ENCODE measurements at regions not wholly inside any gene's neighbourhood (a gene's known extent, or its start where the extent isn't known, plus 50 kb on each side); places are given as distances from the start of the nearest gene placed in this dataset.

- 89% methylated on average over 3 of the region's 3 CpGs for WGBS
Observed at GRCh38 chr15:97623091-97623661, 337.3 kb upstream of the ARRDC4 start.

GRCh38 chr15:97627634-97628033 lies 332.9 kb upstream of the ARRDC4 start:
- no peaks in the 10 kb centered on the region; the same call in 1 of the 2 replicates for H3K9me3 ChIP-seq (ENCODE audit: insufficient read depth, low read depth, low read length)
- H3K27ac ChIP-seq (ENCODE audit: low read depth, low read length), result no peak overlapping the region
- H3K36me3 ChIP-seq (ENCODE audit: insufficient read depth, low read length), result no peaks in the 10 kb centered on the region
- no peak overlapping the region for H3K9ac ChIP-seq (ENCODE audit: low read depth, low read length)
- H3K27me3 ChIP-seq (ENCODE audit: insufficient read depth, low read length), result no peaks in the 10 kb centered on the region
- no peaks in the 10 kb centered on the region for H3K4me1 ChIP-seq (ENCODE audit: insufficient read depth, low read length)
- H3K4me3 ChIP-seq (ENCODE audit: low read length), result no peak overlapping the region
- WGBS, result no CpG with 5 or more reads among the region's 1 CpG

More at GRCh38 chr15:97623091-97623661, 337.3 kb upstream of the ARRDC4 start:
- H3K4me3 ChIP-seq (ENCODE audit: low read length), result no peak overlapping the region
- H3K27ac ChIP-seq (ENCODE audit: low read depth, low read length), result no peak overlapping the region
- no peaks in the 10 kb centered on the region for H3K4me1 ChIP-seq (ENCODE audit: insufficient read depth, low read length)
- H3K9me3 ChIP-seq (ENCODE audit: insufficient read depth, low read depth, low read length), result no peaks in the 10 kb centered on the region
- no peak overlapping the region for H3K9ac ChIP-seq (ENCODE audit: low read depth, low read length)
- H3K36me3 ChIP-seq (ENCODE audit: insufficient read depth, low read length), result no peaks in the 10 kb centered on the region
- no peaks in the 10 kb centered on the region for H3K27me3 ChIP-seq (ENCODE audit: insufficient read depth, low read length)

- H3K4me3 ChIP-seq (ENCODE audit: low read length), result no peak overlapping the region
- H3K27ac ChIP-seq (ENCODE audit: low read depth, low read length), result no peak overlapping the region
- H3K27me3 ChIP-seq (ENCODE audit: insufficient read depth, low read length), result no peaks in the 10 kb centered on the region
- no peaks in the 10 kb centered on the region for H3K4me1 ChIP-seq (ENCODE audit: insufficient read depth, low read length)
- no peak overlapping the region for H3K9ac ChIP-seq (ENCODE audit: low read depth, low read length)
- H3K36me3 ChIP-seq (ENCODE audit: insufficient read depth, low read length), result no peaks in the 10 kb centered on the region
- H3K9me3 ChIP-seq (ENCODE audit: insufficient read depth, low read depth, low read length), result no peaks in the 10 kb centered on the region
- WGBS, result 100% methylated on average over 1 of the region's 2 CpGs
Observed at GRCh38 chr15:97645758-97646157, 314.7 kb upstream of the ARRDC4 start.

- Histone ChIP-seq H3K4me3 (ENCODE audit: low read length) (no peak overlapping the region), H3K27ac (ENCODE audit: low read depth, low read length) (no peak overlapping the region), H3K27me3 (ENCODE audit: insufficient read depth, low read length) (peaks cover 22% of the 10 kb centered on the region), H3K9me3 (ENCODE audit: insufficient read depth, low read depth, low read length) (no peaks in the 10 kb centered on the region), H3K9ac (ENCODE audit: low read depth, low read length) (no peak overlapping the region), H3K36me3 (ENCODE audit: insufficient read depth, low read length) (no peaks in the 10 kb centered on the region), H3K4me1 (ENCODE audit: insufficient read depth, low read length) (no peaks in the 10 kb centered on the region)
- WGBS, result 96% methylated on average over 1 of the region's 1 CpG
Observed at GRCh38 chr15:97648728-97649127, 311.8 kb upstream of the ARRDC4 start.

DNA sequence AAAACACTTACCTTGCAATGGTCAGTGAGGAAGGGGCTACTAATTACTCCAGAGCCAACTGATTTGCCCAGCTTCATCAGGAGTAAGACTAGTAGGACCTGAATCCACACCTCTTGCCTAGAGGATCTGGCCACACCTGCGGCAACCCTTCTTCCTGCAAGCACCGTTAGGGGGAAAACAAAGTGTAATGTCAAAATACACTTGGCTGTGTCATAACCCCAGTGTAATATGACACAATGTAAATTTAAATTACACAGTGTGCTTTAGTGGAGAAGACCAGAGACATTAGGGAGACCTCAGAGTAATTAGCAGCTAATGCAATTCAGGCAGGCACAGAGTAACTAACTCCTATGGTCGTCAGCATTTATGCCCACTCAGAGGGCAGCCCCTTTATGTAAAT lies 308.5 kb upstream of the ARRDC4 start:
- Histone ChIP-seq H3K36me3 (ENCODE audit: insufficient read depth, low read length) (no peaks in the 10 kb centered on the region), H3K27me3 (ENCODE audit: insufficient read depth, low read length) (peaks cover 29% of the 10 kb centered on the region), H3K27ac (ENCODE audit: low read depth, low read length) (no peak overlapping the region), H3K9ac (ENCODE audit: low read depth, low read length) (no peak overlapping the region), H3K4me3 (ENCODE audit: low read length) (peak overlapping the region; percentile 61), H3K4me1 (ENCODE audit: insufficient read depth, low read length) (peaks cover 20% of the 10 kb centered on the region), H3K9me3 (ENCODE audit: insufficient read depth, low read depth, low read length) (no peaks in the 10 kb centered on the region)
- 59% methylated on average over 3 of the region's 3 CpGs for WGBS

- no peak overlapping the region for H3K9ac ChIP-seq (ENCODE audit: low read depth, low read length)
- H3K4me3 ChIP-seq (ENCODE audit: low read length), result peak overlapping the region; percentile 61
- H3K9me3 ChIP-seq (ENCODE audit: insufficient read depth, low read depth, low read length), result no peaks in the 10 kb centered on the region
- peaks cover 29% of the 10 kb centered on the region for H3K27me3 ChIP-seq (ENCODE audit: insufficient read depth, low read length)
- WGBS, result 2% methylated on average over 32 of the region's 32 CpGs
- H3K4me1 ChIP-seq (ENCODE audit: insufficient read depth, low read length), result peaks cover 20% of the 10 kb centered on the region
- no peak overlapping the region for H3K27ac ChIP-seq (ENCODE audit: low read depth, low read length)
- no peaks in the 10 kb centered on the region for H3K36me3 ChIP-seq (ENCODE audit: insufficient read depth, low read length)
Observed at GRCh38 chr15:97652700-97653167, 307.8 kb upstream of the ARRDC4 start.

GRCh38 chr15:97653896-97654295 lies 306.6 kb upstream of the ARRDC4 start:
- Histone ChIP-seq H3K4me1 (ENCODE audit: insufficient read depth, low read length) (peaks cover 20% of the 10 kb centered on the region), H3K27me3 (ENCODE audit: insufficient read depth, low read length) (peaks cover 29% of the 10 kb centered on the region), H3K4me3 (ENCODE audit: low read length) (no peak overlapping the region), H3K27ac (ENCODE audit: low read depth, low read length) (no peak overlapping the region), H3K9me3 (ENCODE audit: insufficient read depth, low read depth, low read length) (no peaks in the 10 kb centered on the region), H3K36me3 (ENCODE audit: insufficient read depth, low read length) (no peaks in the 10 kb centered on the region), H3K9ac (ENCODE audit: low read depth, low read length) (no peak overlapping the region)
- 100% methylated on average over 1 of the region's 1 CpG for WGBS

- H3K4me3 ChIP-seq (ENCODE audit: low read length), result no peak overlapping the region
- no peaks in the 10 kb centered on the region for H3K36me3 ChIP-seq (ENCODE audit: insufficient read depth, low read length)
- 39% methylated on average over 7 of the region's 7 CpGs for WGBS
- H3K9ac ChIP-seq (ENCODE audit: low read depth, low read length), result no peak overlapping the region
- H3K4me1 ChIP-seq (ENCODE audit: insufficient read depth, low read length), result peaks cover 20% of the 10 kb centered on the region
- peaks cover 29% of the 10 kb centered on the region for H3K27me3 ChIP-seq (ENCODE audit: insufficient read depth, low read length)
- no peak overlapping the region for H3K27ac ChIP-seq (ENCODE audit: low read depth, low read length)
- H3K9me3 ChIP-seq (ENCODE audit: insufficient read depth, low read depth, low read length), result no peaks in the 10 kb centered on the region
Observed at GRCh38 chr15:97654481-97655076, 305.9 kb upstream of the ARRDC4 start.

- H3K9me3 ChIP-seq (ENCODE audit: insufficient read depth, low read depth, low read length), result no peaks in the 10 kb centered on the region
- H3K27ac ChIP-seq (ENCODE audit: low read depth, low read length), result no peak overlapping the region
- WGBS, result 93% methylated on average over 3 of the region's 3 CpGs
- no peak overlapping the region for H3K4me3 ChIP-seq (ENCODE audit: low read length)
- H3K4me1 ChIP-seq (ENCODE audit: insufficient read depth, low read length), result no peaks in the 10 kb centered on the region
- no peaks in the 10 kb centered on the region for H3K27me3 ChIP-seq (ENCODE audit: insufficient read depth, low read length)
- H3K36me3 ChIP-seq (ENCODE audit: insufficient read depth, low read length), result no peaks in the 10 kb centered on the region
- no peak overlapping the region for H3K9ac ChIP-seq (ENCODE audit: low read depth, low read length)
Observed at GRCh38 chr15:97661796-97662195, 298.7 kb upstream of the ARRDC4 start.

GRCh38 chr15:97672586-97672985 lies 287.9 kb upstream of the ARRDC4 start:
- Histone ChIP-seq H3K4me1 (ENCODE audit: insufficient read depth, low read length) (no peaks in the 10 kb centered on the region), H3K27me3 (ENCODE audit: insufficient read depth, low read length) (no peaks in the 10 kb centered on the region), H3K9me3 (ENCODE audit: insufficient read depth, low read depth, low read length) (no peaks in the 10 kb centered on the region), H3K9ac (ENCODE audit: low read depth, low read length) (no peak overlapping the region), H3K4me3 (ENCODE audit: low read length) (no peak overlapping the region), H3K27ac (ENCODE audit: low read depth, low read length) (no peak overlapping the region), H3K36me3 (ENCODE audit: insufficient read depth, low read length) (no peaks in the 10 kb centered on the region)
- WGBS, result 70% methylated on average over 2 of the region's 2 CpGs

DNA sequence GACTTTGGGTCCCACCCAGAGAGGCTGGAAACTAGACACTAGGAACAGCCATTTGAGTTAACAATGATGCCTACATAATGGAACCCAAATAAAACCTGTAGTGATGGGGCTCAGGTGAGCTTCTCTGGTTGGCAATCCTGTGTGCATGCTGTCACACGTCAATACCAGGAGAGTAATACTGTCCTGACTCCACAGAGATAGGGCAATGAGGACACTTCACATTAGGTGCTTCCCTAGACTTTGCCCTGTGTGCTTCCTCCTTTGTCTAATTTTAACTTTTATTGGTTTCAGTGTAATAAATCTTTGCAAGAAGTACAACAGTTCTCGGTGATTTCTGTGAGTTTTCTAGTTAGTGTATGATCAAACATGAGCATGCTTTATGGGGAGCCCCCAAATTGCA lies 281.8 kb upstream of the ARRDC4 start:
- H3K36me3 ChIP-seq (ENCODE audit: insufficient read depth, low read length), result no peaks in the 10 kb centered on the region
- no peaks in the 10 kb centered on the region for H3K4me1 ChIP-seq (ENCODE audit: insufficient read depth, low read length)
- no peak overlapping the region for H3K4me3 ChIP-seq (ENCODE audit: low read length)
- H3K27me3 ChIP-seq (ENCODE audit: insufficient read depth, low read length), result no peaks in the 10 kb centered on the region
- H3K27ac ChIP-seq (ENCODE audit: low read depth, low read length), result no peak overlapping the region
- H3K9ac ChIP-seq (ENCODE audit: low read depth, low read length), result no peak overlapping the region
- 66% methylated on average over 2 of the region's 2 CpGs for WGBS
- no peaks in the 10 kb centered on the region for H3K9me3 ChIP-seq (ENCODE audit: insufficient read depth, low read depth, low read length)

Data from HUES64 (cell line).